SK-N-MC (cell line): ENCODE measurements at regions not wholly inside any gene's neighbourhood (a gene's known extent, or its start where the extent isn't known, plus 50 kb on each side); places are given as distances from the start of the nearest gene placed in this dataset.

Experiments used
- EZH2 ChIP-seq: fragments of 200-600 bp; sonication (generic); IDR thresholded peaks from one replicate; pipeline ENCODE4 v1.6.1; 2017; ENCODE audit warnings: antibody characterized with exemption
- POLR2AphosphoS5 ChIP-seq: IDR thresholded peaks from 2 replicates; pipeline ENCODE4 v1.6.1; 2012; ENCODE audit warnings: mild to moderate bottlenecking, low read depth, low read length, borderline replicate concordance

GRCh38 chr3:67244130-67244529 is 246.0 kb downstream of the KBTBD8 start:
- no peak for TF ChIP-seq POLR2AphosphoS5
- TF ChIP-seq EZH2, result no peak
